HG02938 (cell line): ENCODE measurements at regions not wholly inside any gene's neighbourhood (a gene's known extent, or its start where the extent isn't known, plus 50 kb on each side); places are given as distances from the start of the nearest gene placed in this dataset.
"Not testable (repeated sequence)": the region's sequence is repeated elsewhere in the genome, so short reads cannot be mapped to it uniquely, and the experiment has no call there.

ENCODE experiments used
- ATAC-seq: cut with Tn5 transposase; IDR thresholded peaks from one replicate; pipeline ENCODE4 v1.9.1; 2021; ENCODE audit warnings: mild to moderate bottlenecking, moderate library complexity; ENCODE audit not compliant: unreplicated experiment

DNA sequence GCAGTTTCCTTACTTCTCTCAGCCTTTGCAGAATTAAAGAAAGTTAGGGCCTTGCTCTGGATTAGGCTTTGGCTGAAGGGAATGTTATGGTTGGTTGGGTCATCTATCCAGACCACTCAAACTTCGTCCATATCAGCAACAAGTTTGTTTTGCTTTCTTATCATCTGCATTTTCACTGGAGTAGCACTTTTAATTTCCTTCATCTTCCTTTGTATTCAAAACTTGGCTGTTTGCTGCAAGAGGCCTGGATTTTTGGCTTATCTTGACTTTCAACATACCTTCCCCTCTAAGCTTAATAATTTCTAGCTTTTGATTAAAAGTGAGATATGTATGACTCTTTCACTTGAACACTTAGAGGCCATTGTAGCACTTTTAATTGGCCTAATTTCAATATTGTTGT is 126.7 kb upstream of the CENPE start:
- no peak for ATAC-seq

DNA sequence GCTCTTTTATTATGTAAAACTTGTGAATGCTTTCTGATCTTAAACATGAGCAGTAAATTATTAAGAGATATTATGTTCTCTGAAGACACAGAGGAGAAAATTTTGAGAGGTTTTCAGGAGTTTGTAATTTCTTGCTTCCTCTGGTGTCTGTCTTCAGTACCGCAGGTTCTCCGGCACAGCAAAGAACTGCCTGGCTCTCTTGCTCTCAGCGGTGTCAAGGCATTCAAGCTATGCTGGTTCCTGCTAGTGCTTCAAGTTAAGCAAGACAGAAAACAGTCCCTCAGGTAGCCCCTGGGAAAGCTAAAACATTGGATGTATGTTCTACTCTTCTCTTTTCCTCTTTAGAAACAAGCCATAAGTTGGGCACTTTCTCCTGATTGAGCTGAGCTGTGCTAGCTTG is 120.2 kb upstream of the CENPE start:
- ATAC-seq, result no peak

DNA sequence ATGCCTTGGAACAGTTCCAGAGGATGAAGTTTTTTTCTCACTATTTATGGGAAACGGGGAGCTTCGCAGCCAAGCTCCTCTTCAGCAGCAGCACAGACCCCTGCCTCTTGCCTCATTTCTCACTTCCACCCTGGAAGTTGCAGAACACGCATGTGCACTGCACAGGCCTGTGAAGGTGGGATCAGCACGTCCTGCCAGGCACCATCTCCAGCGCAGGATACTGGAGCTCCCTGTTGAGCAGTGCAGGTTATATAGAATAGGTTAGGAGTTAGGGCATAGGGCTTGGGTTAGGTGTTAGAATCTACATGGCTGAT is 110.1 kb upstream of the CENPE start:
- no peak for ATAC-seq

DNA sequence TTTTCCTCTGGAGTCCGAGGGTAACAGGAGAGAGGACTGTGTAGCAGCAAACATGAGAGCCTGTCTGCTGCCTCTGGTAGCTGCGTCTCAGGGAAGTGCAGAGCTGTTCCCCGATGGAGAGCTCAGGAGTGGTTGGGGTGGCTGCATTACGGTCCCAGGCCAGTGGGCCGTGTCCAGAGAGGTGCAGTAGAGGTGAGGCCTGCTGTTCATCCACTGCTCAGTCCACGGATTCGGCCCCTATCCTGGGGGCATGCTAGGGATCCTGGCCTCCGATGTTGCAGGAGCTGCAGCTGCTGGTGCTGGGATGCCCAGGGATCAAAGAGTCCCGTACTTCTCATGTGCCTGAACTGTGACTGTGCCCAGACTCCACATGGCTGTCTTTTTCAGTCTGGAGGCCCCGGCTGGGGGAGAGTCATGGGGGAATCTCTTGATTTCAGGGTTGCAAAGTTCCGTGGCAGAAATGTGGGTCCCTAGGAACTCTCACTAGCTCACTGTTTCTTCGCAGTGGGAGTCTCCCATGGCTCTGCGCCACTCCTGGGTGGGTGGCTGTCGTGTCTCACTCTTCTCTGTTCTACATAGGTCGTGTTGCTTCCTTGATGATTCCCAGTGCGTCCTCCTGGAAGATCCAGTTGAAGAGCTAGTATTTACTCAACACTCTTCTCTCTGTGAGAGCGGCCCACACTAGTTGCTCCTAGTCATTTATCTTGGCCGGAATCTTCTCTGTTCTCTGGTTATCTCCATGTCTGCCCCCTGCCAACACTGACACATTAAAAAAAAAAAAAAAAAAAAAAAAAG is 109.5 kb upstream of the CENPE start:
- ATAC-seq, result no peak

DNA sequence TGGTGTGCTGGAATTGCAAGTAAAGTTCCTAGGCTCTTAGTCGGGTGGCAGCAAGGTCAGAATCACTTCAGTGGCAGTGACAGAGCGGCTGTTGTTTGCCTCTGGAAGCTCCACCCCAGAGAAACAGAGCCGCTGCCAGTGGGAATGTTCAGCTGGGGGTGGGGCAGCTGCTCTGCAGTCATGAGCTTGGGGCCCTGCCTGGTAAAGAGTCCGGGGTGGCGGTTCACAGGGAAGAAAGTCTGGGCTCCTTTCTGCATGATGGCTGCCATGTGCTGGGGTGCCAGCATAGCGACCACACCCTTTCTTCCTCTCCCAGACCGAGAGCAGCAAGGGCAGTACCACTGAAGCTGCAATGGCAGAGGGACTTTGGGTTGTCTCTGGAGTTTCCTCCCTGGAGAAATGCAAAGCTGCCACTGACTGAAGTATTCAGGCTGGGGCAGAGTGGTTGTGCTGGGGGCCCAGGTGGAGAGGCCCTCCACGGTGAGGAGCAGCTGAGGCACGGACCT is 108.8 kb upstream of the CENPE start:
- ATAC-seq, result no peak

DNA sequence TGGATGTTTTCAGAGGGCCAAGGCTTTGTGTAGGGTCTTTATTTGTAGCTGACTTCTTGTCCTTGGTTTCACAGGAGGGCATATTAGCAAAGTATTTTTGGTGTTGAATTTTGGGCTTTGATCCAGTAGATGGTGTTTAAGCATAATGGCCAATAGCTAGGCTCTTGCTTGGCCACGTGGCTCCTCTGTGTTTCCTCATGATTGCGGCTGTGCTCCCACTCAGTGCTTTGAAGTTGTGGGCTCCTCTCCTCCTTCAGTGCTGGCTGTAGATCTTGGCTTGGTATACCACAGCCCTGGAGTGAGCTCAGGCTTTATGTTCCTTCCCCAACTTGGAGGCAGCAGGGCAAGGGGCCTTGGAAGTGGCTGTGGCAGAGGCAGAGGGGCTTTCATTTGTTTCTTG is 107.2 kb upstream of the CENPE start:
- no peak for ATAC-seq

DNA sequence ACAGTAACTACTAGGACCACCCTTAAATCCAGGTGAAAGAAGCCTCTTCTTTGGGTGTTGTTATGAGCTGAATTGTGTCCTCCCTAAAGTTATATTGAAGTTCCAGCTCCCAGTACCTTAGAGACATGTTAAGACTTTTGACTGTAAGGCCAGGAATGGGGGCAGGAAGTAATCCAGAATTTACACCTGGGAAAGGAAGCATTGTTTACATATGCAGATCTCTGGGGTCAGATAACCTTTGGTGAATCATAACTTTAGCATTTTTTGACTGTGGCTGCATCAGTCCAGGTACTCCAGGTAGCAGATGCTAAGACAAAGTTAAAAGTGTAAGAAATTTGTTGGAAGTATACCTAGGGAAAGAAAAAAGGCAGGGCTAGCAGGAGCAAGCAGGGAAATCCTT is 104.9 kb upstream of the CENPE start:
- no peak for ATAC-seq

DNA sequence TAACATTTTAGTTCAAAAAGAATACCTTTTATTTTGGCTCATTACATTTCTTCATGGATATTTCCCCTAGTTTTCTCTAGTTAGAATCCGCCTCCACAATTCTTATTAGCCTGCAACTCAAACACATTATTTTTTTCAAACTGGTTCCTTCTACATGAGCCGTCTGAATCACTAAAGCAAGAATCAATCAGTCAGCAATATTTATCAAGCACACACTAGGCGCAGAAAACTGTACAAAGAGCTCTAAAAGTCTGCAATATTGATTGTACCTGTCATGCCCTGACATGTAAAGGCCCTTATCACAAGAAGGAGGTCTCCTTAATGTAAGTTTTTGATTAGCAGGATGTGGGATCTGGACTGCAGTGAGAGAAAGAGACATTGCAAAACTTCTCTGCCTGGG is 94.8 kb upstream of the CENPE start:
- no peak for ATAC-seq

DNA sequence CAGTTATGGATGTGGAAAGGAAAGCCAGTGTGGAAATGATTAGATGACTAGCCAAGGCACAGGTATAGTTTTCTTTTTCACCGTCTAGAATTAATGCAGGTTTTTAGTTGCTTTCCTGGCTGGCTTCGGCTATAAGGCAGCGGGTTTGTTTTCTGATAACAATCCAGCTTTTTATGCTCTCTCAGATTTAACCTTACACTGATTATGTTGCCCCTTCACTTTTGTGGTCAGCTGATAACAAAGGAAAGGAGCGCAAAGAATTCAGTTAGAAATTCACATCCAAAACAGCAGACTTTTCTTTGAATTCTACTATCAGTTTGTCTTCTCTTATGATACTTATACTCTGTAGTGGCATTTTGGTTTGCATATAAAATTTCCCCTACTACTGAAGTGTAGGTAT is 94.2 kb upstream of the CENPE start:
- no peak for ATAC-seq

DNA sequence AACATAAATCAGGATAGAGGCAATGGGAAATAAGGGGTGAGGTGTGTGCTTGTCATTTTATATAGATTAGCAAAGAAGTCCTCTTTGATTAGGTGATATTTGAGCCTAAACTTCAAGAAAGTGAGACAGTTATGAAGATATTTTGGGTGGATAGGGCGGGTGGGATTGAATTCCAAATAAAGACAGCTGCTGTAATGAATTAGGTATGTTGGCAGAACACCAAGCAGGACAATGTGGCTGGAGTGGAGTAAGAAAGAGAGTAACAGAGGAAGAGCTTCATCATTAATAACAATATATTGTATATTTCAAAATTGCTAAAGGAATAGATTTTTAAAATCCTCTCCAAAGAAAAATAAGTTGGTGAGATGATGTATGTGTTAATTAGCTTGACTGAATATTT is 91.0 kb upstream of the CENPE start:
- no peak for ATAC-seq

DNA sequence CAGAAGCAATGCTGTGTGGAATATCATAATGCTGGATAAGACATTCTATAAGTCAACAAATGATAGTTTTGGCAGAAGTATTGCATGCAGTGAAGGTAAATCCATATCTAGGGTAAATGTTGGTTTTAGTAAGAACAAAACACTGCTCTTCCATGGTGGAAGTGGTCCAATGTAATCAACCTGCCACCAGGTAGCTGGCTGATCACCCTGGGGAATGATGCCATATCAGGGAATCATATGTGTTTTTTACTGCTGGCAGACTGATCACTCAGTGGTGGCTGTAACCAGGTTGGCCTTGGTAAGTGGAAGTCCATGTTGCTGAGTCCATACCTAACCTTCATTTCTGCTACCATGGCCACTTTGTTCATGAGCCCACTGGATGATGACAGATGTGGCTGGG is 74.0 kb upstream of the CENPE start:
- ATAC-seq, result no peak

DNA sequence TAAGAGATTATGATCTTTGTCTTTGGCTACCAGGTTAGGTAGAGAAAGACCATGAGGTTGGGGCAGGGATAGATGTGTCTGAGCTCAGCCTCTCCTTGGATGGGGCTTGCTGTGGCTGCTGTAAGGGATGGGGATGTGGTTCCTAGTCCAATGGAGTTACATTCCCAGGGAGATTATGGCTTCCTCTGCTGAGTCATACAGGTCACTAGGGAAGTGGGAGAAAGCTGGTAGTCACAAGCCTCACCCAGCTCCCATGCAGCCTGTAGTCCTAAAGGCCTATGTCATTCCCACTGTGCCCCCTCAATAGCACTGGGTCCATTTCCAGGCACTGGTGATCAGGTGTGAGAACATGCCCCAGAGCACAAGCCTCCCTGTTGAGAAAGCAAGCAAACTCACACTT is 70.6 kb upstream of the CENPE start:
- no peak for ATAC-seq

DNA sequence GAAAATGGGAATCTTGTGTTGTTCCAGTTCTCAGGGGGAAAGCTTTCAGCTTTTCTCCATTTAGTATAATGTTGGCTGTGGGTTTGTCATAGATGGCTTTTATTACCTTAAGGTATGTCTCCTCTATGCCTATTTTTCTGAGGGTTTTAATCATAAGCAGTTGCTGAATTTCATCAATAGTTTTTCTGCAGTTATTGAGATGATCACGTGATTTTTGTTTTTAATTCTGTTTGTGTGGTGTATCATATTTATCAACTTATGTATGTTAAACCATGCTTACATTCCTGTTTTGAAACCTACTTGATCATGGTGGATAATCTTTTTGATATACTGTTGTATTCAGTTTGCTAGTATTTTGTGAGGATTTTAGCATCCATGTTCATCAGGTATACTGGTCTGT is 66.8 kb upstream of the CENPE start:
- ATAC-seq, result no peak

DNA sequence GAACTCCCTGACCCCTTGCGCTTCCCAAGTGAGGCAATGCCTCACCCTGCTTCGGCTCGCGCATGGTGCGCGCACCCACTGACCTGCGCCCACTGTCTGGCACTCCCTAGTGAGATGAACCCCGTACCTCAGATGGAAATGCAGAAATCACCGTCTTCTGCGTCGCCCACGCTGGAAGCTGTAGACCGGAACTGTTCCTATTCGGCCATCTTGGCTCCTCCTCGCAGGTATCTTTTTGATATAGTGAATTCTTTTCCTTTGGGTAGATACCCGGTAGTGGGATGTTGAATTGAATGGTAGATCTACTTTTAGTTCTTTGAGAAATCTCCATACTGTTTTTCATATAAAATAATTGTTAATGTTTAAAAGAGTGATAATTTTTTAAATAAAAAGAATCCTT is 57.9 kb upstream of the CENPE start:
- ATAC-seq, result not testable (repeated sequence)
